B cell (primary cell): ENCODE measurements at regions not wholly inside any gene's neighbourhood (a gene's known extent, or its start where the extent isn't known, plus 50 kb on each side); places are given as distances from the start of the nearest gene placed in this dataset.
"Not testable (repeated sequence)": the region's sequence is repeated elsewhere in the genome, so short reads cannot be mapped to it uniquely, and the experiment has no call there.

Experiments
- ATAC-seq: fragments of 200-7000 bp; cut with Tn5 transposase; one replicate; pipeline ENCODE4 v1.10.0; 2021; ENCODE audit warnings: low read depth, mild to moderate bottlenecking, moderate number of reproducible peaks, moderate library complexity
- CTCF ChIA-PET: fragments of 350-600 bp; sonication (Branson Sonifier 250); formaldehyde crosslinking; loops from one replicate; lab custom pipeline; 2021; ENCODE audit warnings: antibody characterized with exemption, inconsistent platforms; lab: Charles Lee
- POLR2A ChIA-PET: fragments of 350-600 bp; sonication (Branson Sonifier 250); formaldehyde crosslinking; loops from one replicate; lab custom pipeline; 2021; ENCODE audit warnings: antibody characterized with exemption; lab: Charles Lee
- DNase-seq: peaks from one replicate; pipeline ENCODE4 v3.0.0; 2013
- H2AFZ ChIP-seq: 2 replicates; pipeline ENCODE4 v1.6.1; 2012; ENCODE audit warnings: mild to moderate bottlenecking, low read depth, low read length; ENCODE audit not compliant: insufficient read depth, poor library complexity, severe bottlenecking
- H3K27ac ChIP-seq, 2 donors: 1 replicate in 1 of 2; 2 replicates in 1 of 2; pipeline ENCODE4 v1.5.1; 2012 to 2013; ENCODE audit warnings: low read length in 2 of 2, mild to moderate bottlenecking in 2 of 2, moderate library complexity in 1 of 2
- H3K27me3 ChIP-seq, 4 experiments: fragments of 200-600 bp in 1 of 4; sonication (generic) in 1 of 4; replicated peaks in 1 of 4; 1 replicate in 2 of 4; 2 replicates in 2 of 4; pipeline versions ENCODE4 v1.6.1 to v1.7.0; 2013 to 2016; ENCODE audit warnings: low read length in 3 of 4, mild to moderate bottlenecking in 2 of 4, mixed read lengths in 1 of 4, moderate library complexity in 1 of 4; ENCODE audit not compliant: insufficient read depth in 4 of 4, control insufficient read depth in 3 of 4; ENCODE audit errors: control extremely low read depth in 1 of 4
- H3K36me3 ChIP-seq, 2 experiments: replicated peaks in 1 of 2; 1 replicate in 1 of 2; 2 replicates in 1 of 2; pipeline versions ENCODE4 v1.6.1 to v1.7.1; 2013; ENCODE audit warnings: low read length in 1 of 2; ENCODE audit not compliant: insufficient read depth in 2 of 2, control insufficient read depth in 1 of 2; ENCODE audit errors: control extremely low read depth in 1 of 2, extremely low read depth in 1 of 2
- H3K4me1 ChIP-seq, 2 donors: fragments of 200-600 bp in 1 of 2; sonication (generic) in 1 of 2; 1 replicate in 1 of 2; 2 replicates in 1 of 2; pipeline versions ENCODE4 v1.5.1 to v1.6.1; 2013 to 2017; ENCODE audit warnings: low read length in 2 of 2; ENCODE audit not compliant: control insufficient read depth in 2 of 2, insufficient read depth in 2 of 2
- H3K4me2 ChIP-seq: replicated peaks from 2 replicates; pipeline ENCODE3; 2012; ENCODE audit warnings: mild to moderate bottlenecking, low read depth, low read length; ENCODE audit not compliant: poor library complexity, severe bottlenecking
- H3K4me3 ChIP-seq, 5 experiments: fragments of 200-600 bp in 1 of 5; sonication (generic) in 1 of 5; 1 replicate in 3 of 5; 2 replicates in 2 of 5; pipeline versions ENCODE4 v1.5.1 to v1.7.0; 2011 to 2016; ENCODE audit warnings: low read length in 4 of 5, mild to moderate bottlenecking in 4 of 5, low read depth in 2 of 5, control low read depth in 1 of 5, moderate library complexity in 1 of 5; ENCODE audit not compliant: insufficient read depth in 1 of 5; ENCODE audit errors: control extremely low read depth in 1 of 5, extremely low read depth in 1 of 5
- H3K79me2 ChIP-seq: fragments of 200-600 bp; sonication (generic); one replicate; pipeline ENCODE4 v1.6.0; 2016; ENCODE audit warnings: low read length; ENCODE audit not compliant: control insufficient read depth, insufficient read depth
- H3K9ac ChIP-seq: fragments of 200-600 bp; sonication (generic); 2 replicates; pipeline ENCODE4 v1.6.1; 2017; ENCODE audit warnings: mild to moderate bottlenecking, low read length, moderate library complexity
- H3K9me3 ChIP-seq, 3 donors: one replicate each; pipeline versions ENCODE4 v1.6.1 to v1.7.1; 2013; ENCODE audit warnings: low read length in 2 of 3; ENCODE audit not compliant: control insufficient read depth in 2 of 3, insufficient read depth in 1 of 3; ENCODE audit errors: control extremely low read depth in 1 of 3
- H4K20me1 ChIP-seq: 2 replicates; pipeline ENCODE4 v1.6.0; 2012; ENCODE audit warnings: mild to moderate bottlenecking, low read length; ENCODE audit not compliant: insufficient read depth, control insufficient read depth, poor library complexity, severe bottlenecking
- H3K27ac Mint-ChIP-seq: one replicate; pipeline ENCODE4 v1.8.0; 2021; ENCODE audit warnings: mixed read lengths
- H3K27me3 Mint-ChIP-seq: one replicate; pipeline ENCODE4 v1.8.0; 2021; ENCODE audit warnings: mixed read lengths
- H3K4me1 Mint-ChIP-seq: one replicate; pipeline ENCODE4 v1.8.0; 2021; ENCODE audit warnings: mixed read lengths
- H3K4me3 Mint-ChIP-seq: one replicate; pipeline ENCODE4 v1.8.0; 2021; ENCODE audit warnings: mixed read lengths
- H3K9me3 Mint-ChIP-seq: one replicate; pipeline ENCODE4 v1.8.0; 2022; ENCODE audit warnings: mixed read lengths; ENCODE audit not compliant: insufficient read depth
- WGBS: methylation state at CpG from one replicate; pipeline ENCODE4 v1.1.5; 2013; ENCODE audit warnings: missing lambda C conversion rate; ENCODE audit not compliant: insufficient coverage; 5-methylcytosine and 5-hydroxymethylcytosine counted together
- intact Hi-C: fragments of 100-400 bp; cut with micrococcal nuclease; formaldehyde crosslinking; loops from one replicate; pipeline ENCODE4 v1.10.0; 2022
- TF ChIP-seq, protein P1 (sequence below): fragments of 200-600 bp; IDR thresholded peaks from one replicate; pipeline ENCODE4 v1.8.0; 2022; ENCODE audit warnings: antibody characterized with exemption, mild to moderate bottlenecking

GRCh38 chr11:3455666-3456065 is 76.7 kb upstream of the ZNF195 start:
- H3K27me3 Mint-ChIP-seq: peaks cover 31% of the 10 kb centered on the region
- peak overlapping the region; percentile 46 for H3K4me3 Mint-ChIP-seq
- H3K9me3 Mint-ChIP-seq, H3K4me2 ChIP-seq, H3K4me3 ChIP-seq, H3K27me3 ChIP-seq, H2AFZ ChIP-seq, H3K36me3 ChIP-seq, DNase-seq, H3K4me1 Mint-ChIP-seq, H3K9me3 ChIP-seq, POLR2A ChIA-PET, H3K27ac ChIP-seq, H3K9ac ChIP-seq, H4K20me1 ChIP-seq, H3K4me1 ChIP-seq, ATAC-seq, intact Hi-C loops, H3K79me2 ChIP-seq, H3K27ac Mint-ChIP-seq, CTCF ChIA-PET: not testable (repeated sequence)
- 11% methylated on average over 7 of the region's 10 CpGs for WGBS

- H3K79me2 ChIP-seq, H3K27ac ChIP-seq, H4K20me1 ChIP-seq, H3K4me2 ChIP-seq, H3K9me3 ChIP-seq, H3K9me3 Mint-ChIP-seq, H3K36me3 ChIP-seq, H3K27ac Mint-ChIP-seq, H3K4me1 ChIP-seq, intact Hi-C loops, H3K27me3 ChIP-seq, H3K4me3 ChIP-seq, H2AFZ ChIP-seq, ATAC-seq, H3K9ac ChIP-seq, H3K4me1 Mint-ChIP-seq, CTCF ChIA-PET, POLR2A ChIA-PET: not testable (repeated sequence)
- TF ChIP-seq, protein P1, sequence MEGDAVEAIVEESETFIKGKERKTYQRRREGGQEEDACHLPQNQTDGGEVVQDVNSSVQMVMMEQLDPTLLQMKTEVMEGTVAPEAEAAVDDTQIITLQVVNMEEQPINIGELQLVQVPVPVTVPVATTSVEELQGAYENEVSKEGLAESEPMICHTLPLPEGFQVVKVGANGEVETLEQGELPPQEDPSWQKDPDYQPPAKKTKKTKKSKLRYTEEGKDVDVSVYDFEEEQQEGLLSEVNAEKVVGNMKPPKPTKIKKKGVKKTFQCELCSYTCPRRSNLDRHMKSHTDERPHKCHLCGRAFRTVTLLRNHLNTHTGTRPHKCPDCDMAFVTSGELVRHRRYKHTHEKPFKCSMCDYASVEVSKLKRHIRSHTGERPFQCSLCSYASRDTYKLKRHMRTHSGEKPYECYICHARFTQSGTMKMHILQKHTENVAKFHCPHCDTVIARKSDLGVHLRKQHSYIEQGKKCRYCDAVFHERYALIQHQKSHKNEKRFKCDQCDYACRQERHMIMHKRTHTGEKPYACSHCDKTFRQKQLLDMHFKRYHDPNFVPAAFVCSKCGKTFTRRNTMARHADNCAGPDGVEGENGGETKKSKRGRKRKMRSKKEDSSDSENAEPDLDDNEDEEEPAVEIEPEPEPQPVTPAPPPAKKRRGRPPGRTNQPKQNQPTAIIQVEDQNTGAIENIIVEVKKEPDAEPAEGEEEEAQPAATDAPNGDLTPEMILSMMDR: peak; percentile 82
- WGBS: 6% methylated on average over 7 of the region's 16 CpGs
- H3K27me3 Mint-ChIP-seq: peaks cover 28% of the 10 kb centered on the region
- DNase-seq: peak; percentile 43
- H3K4me3 Mint-ChIP-seq: peak overlapping the region; percentile 56
These were observed 75.9 kb upstream of the ZNF195 start for GRCh38 chr11:3454844-3455243.

DNA sequence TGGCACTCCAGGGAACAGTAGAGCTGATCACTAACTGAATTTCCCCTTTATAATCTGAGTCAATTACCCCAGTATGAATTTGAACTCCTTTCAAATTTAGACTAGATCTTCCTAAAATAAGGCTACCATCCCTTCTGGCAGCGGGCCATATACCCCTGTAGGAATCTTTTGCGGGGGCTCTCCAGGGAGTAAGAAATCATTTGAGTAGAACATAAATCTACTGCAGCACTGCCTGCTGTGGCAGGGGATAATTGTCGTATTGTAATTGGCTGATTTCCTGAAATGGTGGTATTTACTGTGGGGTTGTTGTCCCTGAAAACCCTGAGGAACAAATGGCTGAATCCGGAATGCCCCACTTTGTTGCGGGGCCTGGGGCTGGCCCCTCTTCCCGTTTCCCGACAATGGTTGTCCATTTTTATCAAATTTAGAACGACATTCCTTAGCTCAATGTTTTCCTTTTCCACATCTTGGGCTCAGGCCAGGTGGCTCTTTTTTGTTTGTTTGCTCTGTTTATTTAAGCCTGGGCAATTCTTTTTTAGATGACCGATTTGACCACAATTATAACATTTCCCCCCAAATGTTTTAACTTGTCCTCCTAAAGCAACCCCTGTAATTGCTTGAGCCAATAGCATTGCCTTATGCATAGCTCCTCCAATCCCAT is 74.8 kb upstream of the ZNF195 start:
- H3K79me2 ChIP-seq, intact Hi-C loops, H3K4me1 Mint-ChIP-seq, H3K4me1 ChIP-seq, H3K27ac Mint-ChIP-seq, H3K9me3 ChIP-seq, H4K20me1 ChIP-seq, ATAC-seq, H3K27me3 ChIP-seq, H3K27ac ChIP-seq, H2AFZ ChIP-seq, H3K4me3 ChIP-seq, CTCF ChIA-PET, H3K4me2 ChIP-seq, DNase-seq, POLR2A ChIA-PET, H3K9me3 Mint-ChIP-seq, H3K4me3 Mint-ChIP-seq, H3K36me3 ChIP-seq, H3K9ac ChIP-seq: not testable (repeated sequence)
- 97% methylated on average over 3 of the region's 9 CpGs for WGBS
- peaks cover 28% of the 10 kb centered on the region for H3K27me3 Mint-ChIP-seq
